ENCODE measurements at regions not wholly inside any gene's neighbourhood (a gene's known extent, or its start where the extent isn't known, plus 50 kb on each side); places are given as distances from the start of the nearest gene placed in this dataset.
"Not testable (repeated sequence)": the region's sequence is repeated elsewhere in the genome, so short reads cannot be mapped to it uniquely, and the experiment has no call there.

DNA sequence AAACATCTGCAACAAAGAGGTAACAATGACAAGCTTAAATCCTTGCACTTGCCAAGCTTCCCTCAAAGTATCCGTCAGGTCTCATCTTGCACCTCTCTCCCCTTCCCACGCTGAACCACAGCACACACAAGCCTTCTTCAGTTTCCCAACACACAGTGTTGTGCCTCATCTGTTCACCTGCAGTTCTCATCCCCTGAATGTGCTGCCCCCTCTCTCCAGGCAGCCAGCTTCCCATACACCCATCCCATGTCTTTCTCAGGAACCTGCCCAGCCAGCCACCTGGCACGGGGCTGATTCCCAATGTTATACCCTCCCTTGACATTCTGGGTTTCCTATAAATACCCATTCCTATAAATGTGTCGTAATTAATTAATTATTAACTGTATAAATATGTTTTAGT lies 314.8 kb downstream of the PRELID2 start:
- Mint-ChIP-seq H3K9me3 (ENCODE audit: unreplicated experiment) (peaks cover 11% of the 10 kb centered on the region), H3K4me1 (ENCODE audit: unreplicated experiment) (no peaks in the 10 kb centered on the region), H3K36me3 (ENCODE audit: unreplicated experiment) (no peaks in the 10 kb centered on the region), H3K27ac (ENCODE audit: unreplicated experiment) (no peak overlapping the region), H3K4me3 (ENCODE audit: unreplicated experiment) (no peak overlapping the region), H3K27me3 (ENCODE audit: unreplicated experiment) (no peaks in the 10 kb centered on the region)
- DNase-seq (ENCODE audit: extremely low spot score, unreplicated experiment), result no peak
- TF ChIP-seq, protein P1, sequence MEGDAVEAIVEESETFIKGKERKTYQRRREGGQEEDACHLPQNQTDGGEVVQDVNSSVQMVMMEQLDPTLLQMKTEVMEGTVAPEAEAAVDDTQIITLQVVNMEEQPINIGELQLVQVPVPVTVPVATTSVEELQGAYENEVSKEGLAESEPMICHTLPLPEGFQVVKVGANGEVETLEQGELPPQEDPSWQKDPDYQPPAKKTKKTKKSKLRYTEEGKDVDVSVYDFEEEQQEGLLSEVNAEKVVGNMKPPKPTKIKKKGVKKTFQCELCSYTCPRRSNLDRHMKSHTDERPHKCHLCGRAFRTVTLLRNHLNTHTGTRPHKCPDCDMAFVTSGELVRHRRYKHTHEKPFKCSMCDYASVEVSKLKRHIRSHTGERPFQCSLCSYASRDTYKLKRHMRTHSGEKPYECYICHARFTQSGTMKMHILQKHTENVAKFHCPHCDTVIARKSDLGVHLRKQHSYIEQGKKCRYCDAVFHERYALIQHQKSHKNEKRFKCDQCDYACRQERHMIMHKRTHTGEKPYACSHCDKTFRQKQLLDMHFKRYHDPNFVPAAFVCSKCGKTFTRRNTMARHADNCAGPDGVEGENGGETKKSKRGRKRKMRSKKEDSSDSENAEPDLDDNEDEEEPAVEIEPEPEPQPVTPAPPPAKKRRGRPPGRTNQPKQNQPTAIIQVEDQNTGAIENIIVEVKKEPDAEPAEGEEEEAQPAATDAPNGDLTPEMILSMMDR (IDR thresholded peaks at IDR 0.05), result no peak

DNA sequence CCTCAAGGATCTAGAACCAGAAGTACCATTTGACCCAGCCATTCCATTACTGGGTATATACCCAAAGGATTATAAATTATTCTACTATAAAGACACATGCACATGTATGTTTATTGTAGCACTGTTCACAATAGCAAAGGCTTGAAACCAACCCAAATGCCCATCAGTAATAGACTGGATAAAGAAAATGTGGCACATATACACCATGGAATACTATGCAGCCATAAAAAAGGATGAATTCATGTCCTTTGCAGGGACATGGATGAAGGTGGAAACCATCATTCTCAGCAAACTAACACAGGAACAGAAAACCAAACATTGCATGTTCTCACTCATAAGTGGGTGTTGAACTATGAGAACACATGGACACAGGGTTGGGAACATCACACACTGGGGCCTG lies 317.6 kb downstream of the PRELID2 start:
- H3K36me3 Mint-ChIP-seq (ENCODE audit: unreplicated experiment); H3K4me1 Mint-ChIP-seq (ENCODE audit: unreplicated experiment); H3K27me3 Mint-ChIP-seq (ENCODE audit: unreplicated experiment); H3K4me3 Mint-ChIP-seq (ENCODE audit: unreplicated experiment); H3K27ac Mint-ChIP-seq (ENCODE audit: unreplicated experiment); DNase-seq (ENCODE audit: extremely low spot score, unreplicated experiment): not testable (repeated sequence)
- H3K9me3 Mint-ChIP-seq (ENCODE audit: unreplicated experiment), result peaks cover 16% of the 10 kb centered on the region

DNA sequence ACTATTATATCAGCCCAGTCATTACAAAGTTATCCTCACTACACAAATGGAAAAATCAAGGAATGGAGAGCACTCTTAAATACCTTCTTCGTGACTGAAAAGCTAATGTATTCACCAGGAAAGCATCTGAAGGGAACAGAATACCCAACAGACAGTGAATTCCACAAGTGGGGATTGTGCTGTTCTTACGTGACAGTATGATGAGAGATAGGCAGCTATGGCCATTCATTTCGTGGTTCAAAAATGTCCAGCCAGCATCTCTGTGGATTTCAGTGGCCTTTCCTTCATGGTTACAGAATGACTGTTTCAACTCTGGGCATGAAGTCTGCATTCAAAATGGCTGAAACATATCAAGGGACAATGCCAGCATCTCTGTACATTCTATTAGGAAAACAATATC lies 323.8 kb downstream of the PRELID2 start:
- no peak for DNase-seq (ENCODE audit: extremely low spot score, unreplicated experiment)
- peaks cover 6% of the 10 kb centered on the region for H3K9me3 Mint-ChIP-seq (ENCODE audit: unreplicated experiment)
- TF ChIP-seq, protein P1 (IDR thresholded peaks at IDR 0.05), result no peak
- H3K4me1 Mint-ChIP-seq (ENCODE audit: unreplicated experiment), result no peaks in the 10 kb centered on the region
- H3K36me3 Mint-ChIP-seq (ENCODE audit: unreplicated experiment), result no peaks in the 10 kb centered on the region
- no peak overlapping the region for H3K27ac Mint-ChIP-seq (ENCODE audit: unreplicated experiment)
- no peaks in the 10 kb centered on the region for H3K27me3 Mint-ChIP-seq (ENCODE audit: unreplicated experiment)
- H3K4me3 Mint-ChIP-seq (ENCODE audit: unreplicated experiment), result no peak overlapping the region

DNA sequence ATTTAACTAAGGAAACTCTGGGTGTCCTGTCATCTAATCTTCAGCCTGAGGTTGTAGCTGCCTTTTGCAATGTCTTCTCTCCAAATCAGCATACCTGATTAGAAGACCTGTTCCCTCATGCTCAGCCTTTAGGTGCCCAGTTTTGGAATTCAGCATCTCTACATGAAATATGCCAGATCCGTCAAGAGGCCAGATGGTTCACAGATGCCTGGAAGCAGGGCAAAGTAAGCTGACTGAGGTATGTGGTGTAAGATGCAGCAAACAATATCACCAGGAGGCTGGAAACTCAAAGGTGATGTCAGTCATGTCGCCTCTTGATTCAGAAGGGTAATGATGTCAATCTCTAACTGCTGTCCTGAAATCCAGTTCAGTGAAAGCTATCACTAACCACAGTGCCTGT lies 324.4 kb downstream of the PRELID2 start:
- Mint-ChIP-seq H3K36me3 (ENCODE audit: unreplicated experiment) (no peaks in the 10 kb centered on the region), H3K4me1 (ENCODE audit: unreplicated experiment) (no peaks in the 10 kb centered on the region), H3K27me3 (ENCODE audit: unreplicated experiment) (no peaks in the 10 kb centered on the region), H3K27ac (ENCODE audit: unreplicated experiment) (no peak overlapping the region), H3K9me3 (ENCODE audit: unreplicated experiment) (peaks cover 5% of the 10 kb centered on the region), H3K4me3 (ENCODE audit: unreplicated experiment) (no peak overlapping the region)
- TF ChIP-seq, protein P1 (IDR thresholded peaks at IDR 0.05), result no peak
- DNase-seq (ENCODE audit: extremely low spot score, unreplicated experiment), result no peak

DNA sequence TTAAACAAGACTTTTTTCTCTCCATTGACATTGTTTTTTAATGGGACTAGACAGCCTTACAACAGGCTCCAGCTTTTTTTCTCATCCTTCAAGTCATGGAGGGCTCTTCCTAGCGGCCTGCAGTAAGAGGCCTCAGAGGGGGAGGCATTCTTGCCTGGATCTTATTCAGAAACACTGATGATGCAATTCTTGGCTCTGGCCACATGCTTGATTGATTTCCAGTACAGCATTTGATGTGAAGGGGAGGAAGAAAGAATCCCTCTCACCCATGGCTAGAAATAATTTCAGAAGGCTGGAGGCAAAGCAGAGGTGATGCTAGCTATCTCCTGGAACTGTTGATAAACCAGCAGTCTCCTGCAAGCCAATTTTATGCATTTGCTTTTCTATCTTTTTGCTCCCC lies 324.8 kb downstream of the PRELID2 start:
- Mint-ChIP-seq H3K9me3 (ENCODE audit: unreplicated experiment) (peaks cover 5% of the 10 kb centered on the region), H3K4me1 (ENCODE audit: unreplicated experiment) (no peaks in the 10 kb centered on the region), H3K27me3 (ENCODE audit: unreplicated experiment) (no peaks in the 10 kb centered on the region), H3K4me3 (ENCODE audit: unreplicated experiment) (no peak overlapping the region), H3K27ac (ENCODE audit: unreplicated experiment) (no peak overlapping the region), H3K36me3 (ENCODE audit: unreplicated experiment) (no peaks in the 10 kb centered on the region)
- no peak for DNase-seq (ENCODE audit: extremely low spot score, unreplicated experiment)
- TF ChIP-seq, protein P1 (IDR thresholded peaks at IDR 0.05), result no peak
